ENCODE measurements at regions not wholly inside any gene's neighbourhood (a gene's known extent, or its start where the extent isn't known, plus 50 kb on each side); places are given as distances from the start of the nearest gene placed in this dataset.
A peak's percentile ranks its signal among the peaks of the same experiment; 100 is the strongest.
"Not testable (repeated sequence)": the region's sequence is repeated elsewhere in the genome, so short reads cannot be mapped to it uniquely, and the experiment has no call there.

- H3K27ac ChIP-seq = no peak overlapping the region
- TF ChIP-seq CTCF (IDR thresholded peaks at IDR 0.05 in 8 of 11, conservative IDR thresholded peaks at IDR 0.05 in 3 of 11) = peak in 5 of 11 experiments; percentile 10 to 35 (median 20)
- no peak for TF ChIP-seq POLR2AphosphoS5 (IDR thresholded peaks at IDR 0.05)
- no peak for DNase-seq
- H3K4me1 ChIP-seq = no peaks in the 10 kb centered on the region
- H3K4me3 ChIP-seq = no peak overlapping the region
- 33 to 46% (median 39%) methylated on average over 1 of the region's 1 CpG for WGBS, 5 donors
- H3K27me3 ChIP-seq (replicated peaks in 1 of 7) = no peaks in the 10 kb centered on the region
- no peaks in the 10 kb centered on the region for H3K36me3 ChIP-seq
- intact Hi-C loops (cut with DNase I; ENCODE audit: low total_unique reads) = no loop called here
- H3K9me3 ChIP-seq = no peaks in the 10 kb centered on the region
These were observed 409.2 kb downstream of the IPO8 start for GRCh38 chr12:30286345-30286926.

GRCh38 chr12:30278401-30278800 is 417.3 kb downstream of the IPO8 start:
- Histone ChIP-seq H3K9me3 (peaks cover 0 to 11% (median 2%) of the 10 kb centered on the region in 8 donors), H3K36me3 (no peaks in the 10 kb centered on the region), H3K27me3 (replicated peaks in 1 of 7) (no peaks in the 10 kb centered on the region), H3K27ac (no peak overlapping the region), H3K4me1 (no peaks in the 10 kb centered on the region), H3K4me3 (no peak overlapping the region)
- no peak for DNase-seq
- TF ChIP-seq POLR2AphosphoS5 (IDR thresholded peaks at IDR 0.05) (no peak), CTCF (IDR thresholded peaks at IDR 0.05 in 8 of 11, conservative IDR thresholded peaks at IDR 0.05 in 3 of 11) (no peak), POLR2A (IDR thresholded peaks at IDR 0.05) (no peak)
- intact Hi-C loops (cut with DNase I; ENCODE audit: low total_unique reads) = no loop called here

GRCh38 chr12:30272515-30272914 is 423.2 kb downstream of the IPO8 start:
- 35 to 100% (median 100%) methylated on average over 1 of the region's 1 CpG for WGBS, 5 donors
- H3K9me3 ChIP-seq = peaks cover 0 to 26% (median 21%) of the 10 kb centered on the region in 8 donors
- H3K4me3 ChIP-seq; DNase-seq; H3K27ac ChIP-seq; intact Hi-C loops (cut with DNase I; ENCODE audit: low total_unique reads); H3K36me3 ChIP-seq; H3K4me1 ChIP-seq; H3K27me3 ChIP-seq (replicated peaks in 1 of 7): not testable (repeated sequence)

GRCh38 chr12:30269496-30269895 is 426.2 kb downstream of the IPO8 start:
- TF ChIP-seq POLR2A (IDR thresholded peaks at IDR 0.05) (no peak), CTCF (IDR thresholded peaks at IDR 0.05 in 8 of 11, conservative IDR thresholded peaks at IDR 0.05 in 3 of 11) (no peak), POLR2AphosphoS5 (IDR thresholded peaks at IDR 0.05) (no peak)

GRCh38 chr12:30268041-30268440 is 427.6 kb downstream of the IPO8 start:
- Histone ChIP-seq H3K4me3 (no peak overlapping the region), H3K36me3 (no peaks in the 10 kb centered on the region), H3K27ac (no peak overlapping the region), H3K27me3 (replicated peaks in 1 of 7) (no peaks in the 10 kb centered on the region), H3K9me3 (peaks cover 0 to 23% (median 15%) of the 10 kb centered on the region in 8 donors), H3K4me1 (no peaks in the 10 kb centered on the region)
- intact Hi-C loops (cut with DNase I; ENCODE audit: low total_unique reads) = no loop called here
- 87 to 97% (median 90%) methylated on average over 2 of the region's 2 CpGs for WGBS, 5 donors
- no peak for TF ChIP-seq CTCF (IDR thresholded peaks at IDR 0.05 in 8 of 11, conservative IDR thresholded peaks at IDR 0.05 in 3 of 11)
- TF ChIP-seq POLR2A (IDR thresholded peaks at IDR 0.05) = no peak
- TF ChIP-seq POLR2AphosphoS5 (IDR thresholded peaks at IDR 0.05) = no peak
- no peak for DNase-seq

More at GRCh38 chr12:30269496-30269895, 426.2 kb downstream of the IPO8 start:
- intact Hi-C loops (cut with DNase I; ENCODE audit: low total_unique reads) = no loop called here
- Histone ChIP-seq H3K36me3 (no peaks in the 10 kb centered on the region), H3K4me3 (no peak overlapping the region), H3K4me1 (no peaks in the 10 kb centered on the region), H3K27ac (no peak overlapping the region), H3K9me3 (peaks cover 0 to 33% (median 21%) of the 10 kb centered on the region in 8 donors), H3K27me3 (replicated peaks in 1 of 7) (no peaks in the 10 kb centered on the region)
- no peak for DNase-seq

Data from spleen (tissue), 11 donors.